ENCODE measurements at regions not wholly inside any gene's neighbourhood (a gene's known extent, or its start where the extent isn't known, plus 50 kb on each side); places are given as distances from the start of the nearest gene placed in this dataset.
"Not testable (repeated sequence)": the region's sequence is repeated elsewhere in the genome, so short reads cannot be mapped to it uniquely, and the experiment has no call there.

- no peaks in the 10 kb centered on the region for H3K9me3 ChIP-seq (replicated peaks)
- H3K27me3 ChIP-seq: no peaks in the 10 kb centered on the region
- H3K4me3 ChIP-seq: no peak overlapping the region
- H3K27ac ChIP-seq: no peak overlapping the region
- H3K4me1 ChIP-seq: no peaks in the 10 kb centered on the region
- no peaks in the 10 kb centered on the region for H3K36me3 ChIP-seq
- DNase-seq: no peak
Measured at GRCh38 chrX:78822157-78822690, 74.7 kb downstream of the LPAR4 start.

- DNase-seq: no peak
- Histone ChIP-seq H3K4me3 (no peak overlapping the region), H3K4me1 (no peaks in the 10 kb centered on the region), H3K27ac (no peak overlapping the region), H3K9me3 (replicated peaks) (no peaks in the 10 kb centered on the region), H3K36me3 (no peaks in the 10 kb centered on the region), H3K27me3 (no peaks in the 10 kb centered on the region)
Measured at GRCh38 chrX:78831523-78831922, 84.0 kb downstream of the LPAR4 start.

- Histone ChIP-seq H3K4me1 (no peaks in the 10 kb centered on the region), H3K27me3 (no peaks in the 10 kb centered on the region), H3K9me3 (replicated peaks) (no peaks in the 10 kb centered on the region), H3K27ac (no peak overlapping the region), H3K4me3 (no peak overlapping the region), H3K36me3 (no peaks in the 10 kb centered on the region)
- no peak for DNase-seq
Measured at GRCh38 chrX:78838709-78839108, 91.2 kb downstream of the LPAR4 start.

- no peak overlapping the region for H3K4me3 ChIP-seq
- H3K27me3 ChIP-seq: no peaks in the 10 kb centered on the region
- no peaks in the 10 kb centered on the region for H3K36me3 ChIP-seq
- H3K9me3 ChIP-seq (replicated peaks): no peaks in the 10 kb centered on the region
- H3K27ac ChIP-seq: no peak overlapping the region
- DNase-seq: no peak
- no peaks in the 10 kb centered on the region for H3K4me1 ChIP-seq
Measured at GRCh38 chrX:78839711-78840110, 92.2 kb downstream of the LPAR4 start.

GRCh38 chrX:78844218-78844617 lies 96.7 kb downstream of the LPAR4 start:
- not testable (repeated sequence) for H3K9me3 ChIP-seq (replicated peaks); H3K36me3 ChIP-seq; H3K27me3 ChIP-seq; DNase-seq; H3K27ac ChIP-seq; H3K4me1 ChIP-seq; H3K4me3 ChIP-seq

GRCh38 chrX:78881248-78881647 lies 63.9 kb upstream of the P2RY10 start:
- not testable (repeated sequence) for H3K27ac ChIP-seq; H3K36me3 ChIP-seq; DNase-seq; H3K9me3 ChIP-seq (replicated peaks); H3K4me1 ChIP-seq; H3K4me3 ChIP-seq; H3K27me3 ChIP-seq

GRCh38 chrX:78886550-78886949 lies 58.6 kb upstream of the P2RY10 start:
- DNase-seq: peak in 1 of 2 experiments; percentile 41
- no peak overlapping the region for H3K27ac ChIP-seq
- no peaks in the 10 kb centered on the region for H3K36me3 ChIP-seq
- no peak overlapping the region for H3K4me3 ChIP-seq
- H3K4me1 ChIP-seq: no peaks in the 10 kb centered on the region
- no peaks in the 10 kb centered on the region for H3K27me3 ChIP-seq
- H3K9me3 ChIP-seq (replicated peaks): no peaks in the 10 kb centered on the region

Data from SJCRH30 (cell line).